ENCODE measurements at regions not wholly inside any gene's neighbourhood (a gene's known extent, or its start where the extent isn't known, plus 50 kb on each side); places are given as distances from the start of the nearest gene placed in this dataset.

DNA sequence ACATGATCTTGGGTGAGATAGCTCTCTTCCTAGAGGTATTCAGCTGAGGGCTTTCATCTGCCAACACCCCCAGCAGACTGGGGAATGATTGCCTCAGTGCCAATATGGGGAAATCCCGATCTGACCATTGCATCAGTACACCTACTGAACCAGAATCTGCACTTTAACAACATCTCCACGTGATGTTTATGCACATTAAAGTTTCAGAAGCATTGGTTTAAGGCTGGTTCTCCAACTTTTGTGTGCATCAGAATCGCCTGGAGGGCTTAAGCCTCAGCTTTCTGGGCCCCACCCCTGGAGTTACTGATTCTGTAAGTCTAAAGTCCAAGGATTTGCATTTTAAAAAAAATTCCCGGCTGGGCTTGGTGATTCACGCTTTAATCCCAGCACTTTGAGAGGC is 123.6 kb upstream of the MED13 start:
- ChIA-PET CTCF (interaction anchor here (0.8 to 1.9 kb wide), 3 partner anchors 9 to 233 kb away, joined by 3 to 7 read pairs (median 3); no protein-coding TSS in a partner anchor), POLR2A (no interaction called here)
- no peak for DNase-seq (ENCODE audit: extremely low spot score)
- TF ChIP-seq, protein P1, sequence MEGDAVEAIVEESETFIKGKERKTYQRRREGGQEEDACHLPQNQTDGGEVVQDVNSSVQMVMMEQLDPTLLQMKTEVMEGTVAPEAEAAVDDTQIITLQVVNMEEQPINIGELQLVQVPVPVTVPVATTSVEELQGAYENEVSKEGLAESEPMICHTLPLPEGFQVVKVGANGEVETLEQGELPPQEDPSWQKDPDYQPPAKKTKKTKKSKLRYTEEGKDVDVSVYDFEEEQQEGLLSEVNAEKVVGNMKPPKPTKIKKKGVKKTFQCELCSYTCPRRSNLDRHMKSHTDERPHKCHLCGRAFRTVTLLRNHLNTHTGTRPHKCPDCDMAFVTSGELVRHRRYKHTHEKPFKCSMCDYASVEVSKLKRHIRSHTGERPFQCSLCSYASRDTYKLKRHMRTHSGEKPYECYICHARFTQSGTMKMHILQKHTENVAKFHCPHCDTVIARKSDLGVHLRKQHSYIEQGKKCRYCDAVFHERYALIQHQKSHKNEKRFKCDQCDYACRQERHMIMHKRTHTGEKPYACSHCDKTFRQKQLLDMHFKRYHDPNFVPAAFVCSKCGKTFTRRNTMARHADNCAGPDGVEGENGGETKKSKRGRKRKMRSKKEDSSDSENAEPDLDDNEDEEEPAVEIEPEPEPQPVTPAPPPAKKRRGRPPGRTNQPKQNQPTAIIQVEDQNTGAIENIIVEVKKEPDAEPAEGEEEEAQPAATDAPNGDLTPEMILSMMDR (IDR thresholded peaks at IDR 0.05; ENCODE audit: control extremely low read depth, extremely low read depth, low read depth, missing control alignments): no peak

DNA sequence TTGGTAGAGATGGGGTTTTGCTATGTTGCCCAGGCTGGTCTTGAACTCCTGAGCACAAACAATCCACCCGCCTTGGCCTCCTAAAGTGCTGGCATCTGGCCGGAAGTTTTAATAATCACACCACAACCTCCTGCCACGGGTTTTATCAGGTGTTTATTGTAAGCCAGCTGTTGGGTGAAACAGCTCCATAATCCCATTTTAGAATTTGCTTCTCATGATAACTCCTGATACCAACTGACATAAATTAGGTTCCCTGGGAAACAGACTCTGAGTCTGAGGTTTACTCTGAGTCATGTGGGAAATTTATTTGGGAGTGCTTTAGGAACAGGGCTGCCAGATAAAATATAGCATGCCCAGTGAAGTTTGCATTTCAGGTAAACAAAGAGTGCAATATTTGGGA is 122.6 kb upstream of the MED13 start:
- TF ChIP-seq, protein P1 (IDR thresholded peaks at IDR 0.05; ENCODE audit: control extremely low read depth, extremely low read depth, low read depth, missing control alignments): no peak

DNA sequence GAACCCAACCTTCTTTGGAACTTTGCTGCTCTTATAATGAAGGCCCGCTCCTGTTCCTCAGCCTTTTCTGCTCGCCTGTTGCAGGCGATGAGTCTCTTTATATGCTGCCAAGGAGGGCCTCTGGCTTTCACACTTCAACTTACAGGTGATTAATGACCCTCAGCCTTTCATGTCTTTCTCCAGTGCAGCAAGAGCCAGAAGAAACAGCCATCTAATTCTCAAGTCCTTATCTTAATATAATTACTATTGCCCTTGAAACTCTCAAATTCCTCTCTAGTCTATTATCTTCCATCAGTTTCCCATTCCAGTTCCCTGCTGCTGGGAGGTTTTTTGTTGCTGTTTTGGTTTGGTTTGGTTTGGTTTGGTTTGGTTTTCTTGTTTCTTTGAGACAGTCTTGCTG is 121.8 kb upstream of the MED13 start:
- POLR2A ChIA-PET: no interaction called here
- TF ChIP-seq, protein P1 (IDR thresholded peaks at IDR 0.05; ENCODE audit: control extremely low read depth, extremely low read depth, low read depth, missing control alignments): no peak
- CTCF ChIA-PET: no interaction called here
- no peak for DNase-seq (ENCODE audit: extremely low spot score)

More for the DNA sequence above, 122.6 kb upstream of the MED13 start:
- ChIA-PET POLR2A (no interaction called here), CTCF (interaction anchor here (1.9 kb wide), 1 partner anchor 8 kb away, joined by 7 read pairs; no protein-coding TSS in a partner anchor)
- no peak for DNase-seq (ENCODE audit: extremely low spot score)

DNA sequence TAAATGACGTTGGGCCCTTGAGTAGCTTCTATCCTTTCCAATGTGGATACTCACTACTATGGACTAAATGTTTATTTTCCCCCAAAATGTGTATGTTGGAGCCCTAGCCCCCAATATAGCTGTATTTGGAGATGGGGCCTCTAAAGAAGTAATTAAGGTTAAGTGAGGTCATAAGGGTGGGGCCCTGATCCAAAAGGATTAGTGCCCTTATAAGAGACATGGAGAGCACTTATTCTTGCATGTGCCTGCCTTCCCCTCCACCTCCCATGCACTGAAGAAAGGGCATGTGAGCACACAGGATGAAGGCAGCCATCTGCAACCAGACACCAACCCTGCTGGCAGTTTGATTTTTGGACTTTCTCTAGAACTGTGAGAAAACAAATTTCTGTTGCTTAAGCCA is 115.7 kb upstream of the MED13 start:
- no peak for DNase-seq (ENCODE audit: extremely low spot score)
- CTCF ChIA-PET: no interaction called here
- TF ChIP-seq, protein P1 (IDR thresholded peaks at IDR 0.05; ENCODE audit: control extremely low read depth, extremely low read depth, low read depth, missing control alignments): no peak
- POLR2A ChIA-PET: no interaction called here

DNA sequence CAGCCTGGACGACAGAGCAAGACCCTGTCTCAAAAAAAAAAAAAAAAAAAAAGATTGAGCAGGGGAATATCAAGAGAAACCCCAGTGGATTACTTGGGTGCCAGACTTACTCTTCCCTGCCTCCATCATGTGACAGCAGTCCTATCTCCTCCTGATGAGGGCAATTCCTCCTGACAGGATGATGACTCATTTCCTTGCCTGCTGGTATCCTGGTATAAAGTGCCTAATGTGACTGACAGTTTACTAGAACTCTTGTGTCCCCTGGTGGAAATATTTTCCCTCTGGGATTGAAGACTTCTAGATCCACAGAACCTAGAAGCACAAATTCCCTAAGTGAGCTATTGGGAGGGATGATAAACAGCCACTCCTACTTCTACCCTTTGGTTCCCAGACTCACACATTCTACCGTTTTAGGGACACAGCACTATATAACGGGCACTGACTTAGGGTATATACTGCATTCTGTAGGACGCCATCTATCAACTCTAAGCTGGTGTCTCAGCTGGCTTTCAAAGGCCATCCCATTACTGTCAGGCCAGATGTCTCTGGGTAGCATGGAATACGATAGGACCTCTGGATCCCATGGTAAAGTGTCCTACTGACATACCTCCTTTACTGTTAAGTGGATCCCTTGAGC is 114.6 kb upstream of the MED13 start:
- DNase-seq (ENCODE audit: extremely low spot score): no peak
- ChIA-PET POLR2A (interaction anchor here (0.6 kb wide), 1 partner anchor 302 kb away, joined by 6 read pairs; no protein-coding TSS in a partner anchor), CTCF (interaction anchor here (2.2 kb wide), 1 partner anchor 9 kb away, joined by 7 read pairs; no protein-coding TSS in a partner anchor)
- TF ChIP-seq, protein P1 (IDR thresholded peaks at IDR 0.05; ENCODE audit: control extremely low read depth, extremely low read depth, low read depth, missing control alignments): no peak

DNA sequence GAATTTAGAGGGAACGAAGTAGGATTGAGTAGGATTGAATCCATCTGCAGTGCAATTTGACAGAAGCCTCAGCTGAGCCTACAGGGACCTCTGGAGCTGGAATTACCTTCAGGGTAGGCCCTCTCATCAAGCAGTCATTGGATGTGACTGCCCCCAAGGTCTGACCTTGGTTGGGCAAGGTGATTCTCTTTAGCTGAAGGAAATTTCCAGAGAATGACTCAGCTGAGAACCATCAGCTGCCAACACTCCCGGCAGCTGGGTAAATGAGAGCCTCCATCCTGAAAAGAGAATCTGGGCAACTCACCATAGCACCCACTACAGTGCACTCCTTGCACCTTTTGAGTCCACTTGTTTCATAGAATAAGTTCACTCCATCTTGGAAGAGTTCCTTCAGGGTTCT is 113.5 kb upstream of the MED13 start:
- POLR2A ChIA-PET: no interaction called here
- DNase-seq (ENCODE audit: extremely low spot score): no peak
- CTCF ChIA-PET: interaction anchor here (1.0 to 2.2 kb wide), 2 partner anchors 10 to 15 kb away, joined by 3 to 7 read pairs; no protein-coding TSS in a partner anchor
- TF ChIP-seq, protein P1 (IDR thresholded peaks at IDR 0.05; ENCODE audit: control extremely low read depth, extremely low read depth, low read depth, missing control alignments): no peak

Measured in GM10248 (cell line).